ENCODE measurements at regions not wholly inside any gene's neighbourhood (a gene's known extent, or its start where the extent isn't known, plus 50 kb on each side); places are given as distances from the start of the nearest gene placed in this dataset.
"Not testable (repeated sequence)": the region's sequence is repeated elsewhere in the genome, so short reads cannot be mapped to it uniquely, and the experiment has no call there.

DNA sequence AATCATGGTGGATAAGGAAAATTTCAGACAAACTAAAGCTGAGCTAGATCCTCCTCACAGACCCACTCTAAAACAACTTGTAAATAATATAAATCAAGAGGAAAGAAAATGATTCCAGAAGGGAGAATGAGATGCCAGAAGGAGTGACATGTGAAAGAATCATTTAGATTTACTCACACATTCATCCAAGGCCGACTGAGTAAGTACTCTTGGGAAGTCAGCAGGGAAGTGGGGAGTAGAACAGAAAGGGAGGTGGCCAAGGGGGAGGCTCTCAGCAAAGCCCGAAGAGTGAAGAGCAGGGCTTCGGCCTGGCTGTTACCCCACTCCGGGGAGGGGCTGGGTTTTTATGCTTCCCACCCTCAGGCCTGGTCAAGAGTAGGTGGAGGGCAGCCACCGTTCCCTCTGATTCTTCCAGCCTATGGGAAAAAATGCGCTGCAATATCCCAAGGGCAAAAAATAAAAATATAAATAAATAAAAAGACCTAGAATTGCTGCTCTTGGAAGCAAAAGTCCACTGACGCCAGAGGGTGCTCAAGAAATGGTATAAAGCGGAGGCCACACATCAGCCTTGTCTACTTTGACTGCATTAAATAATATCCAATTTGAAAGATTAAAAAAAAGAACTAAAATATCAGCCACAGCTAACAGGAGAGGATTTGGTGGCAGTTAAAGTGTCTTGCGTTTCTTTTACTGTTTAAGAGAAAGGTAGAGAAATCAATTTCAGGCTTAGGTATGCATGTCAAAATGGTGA, 110.2 kb upstream of the COL5A1 start:
- H3K27ac ChIP-seq, result no peak overlapping the region
- DNase-seq (ENCODE audit: low spot score), result no peak
- TF ChIP-seq, protein P1, sequence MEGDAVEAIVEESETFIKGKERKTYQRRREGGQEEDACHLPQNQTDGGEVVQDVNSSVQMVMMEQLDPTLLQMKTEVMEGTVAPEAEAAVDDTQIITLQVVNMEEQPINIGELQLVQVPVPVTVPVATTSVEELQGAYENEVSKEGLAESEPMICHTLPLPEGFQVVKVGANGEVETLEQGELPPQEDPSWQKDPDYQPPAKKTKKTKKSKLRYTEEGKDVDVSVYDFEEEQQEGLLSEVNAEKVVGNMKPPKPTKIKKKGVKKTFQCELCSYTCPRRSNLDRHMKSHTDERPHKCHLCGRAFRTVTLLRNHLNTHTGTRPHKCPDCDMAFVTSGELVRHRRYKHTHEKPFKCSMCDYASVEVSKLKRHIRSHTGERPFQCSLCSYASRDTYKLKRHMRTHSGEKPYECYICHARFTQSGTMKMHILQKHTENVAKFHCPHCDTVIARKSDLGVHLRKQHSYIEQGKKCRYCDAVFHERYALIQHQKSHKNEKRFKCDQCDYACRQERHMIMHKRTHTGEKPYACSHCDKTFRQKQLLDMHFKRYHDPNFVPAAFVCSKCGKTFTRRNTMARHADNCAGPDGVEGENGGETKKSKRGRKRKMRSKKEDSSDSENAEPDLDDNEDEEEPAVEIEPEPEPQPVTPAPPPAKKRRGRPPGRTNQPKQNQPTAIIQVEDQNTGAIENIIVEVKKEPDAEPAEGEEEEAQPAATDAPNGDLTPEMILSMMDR (IDR thresholded peaks at IDR 0.05), result no peak
- no peak overlapping the region for H3K4me3 ChIP-seq

DNA sequence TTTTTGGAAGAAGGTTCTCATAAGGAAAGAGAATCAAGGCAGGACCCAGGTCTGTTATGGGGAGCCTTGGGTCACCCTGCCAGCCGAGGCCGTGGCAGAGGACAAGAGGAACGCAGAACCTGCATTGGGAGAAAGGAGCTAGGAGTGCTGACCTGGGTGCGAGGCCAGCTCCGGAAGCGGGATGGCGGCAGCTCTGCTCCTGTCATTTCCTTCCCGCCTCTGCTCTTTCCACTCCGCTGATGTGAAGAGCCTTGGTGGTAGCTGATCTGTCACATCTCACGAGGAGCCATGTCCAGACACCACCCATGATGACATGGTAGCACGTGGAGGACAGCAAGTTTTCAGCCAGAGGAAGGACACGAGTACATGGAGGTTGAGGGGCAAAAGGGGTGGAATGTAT, 109.5 kb upstream of the COL5A1 start:
- H3K4me3 ChIP-seq, result no peak overlapping the region
- DNase-seq (ENCODE audit: low spot score), result no peak
- H3K27ac ChIP-seq, result no peak overlapping the region
- TF ChIP-seq, protein P1 (IDR thresholded peaks at IDR 0.05), result no peak

DNA sequence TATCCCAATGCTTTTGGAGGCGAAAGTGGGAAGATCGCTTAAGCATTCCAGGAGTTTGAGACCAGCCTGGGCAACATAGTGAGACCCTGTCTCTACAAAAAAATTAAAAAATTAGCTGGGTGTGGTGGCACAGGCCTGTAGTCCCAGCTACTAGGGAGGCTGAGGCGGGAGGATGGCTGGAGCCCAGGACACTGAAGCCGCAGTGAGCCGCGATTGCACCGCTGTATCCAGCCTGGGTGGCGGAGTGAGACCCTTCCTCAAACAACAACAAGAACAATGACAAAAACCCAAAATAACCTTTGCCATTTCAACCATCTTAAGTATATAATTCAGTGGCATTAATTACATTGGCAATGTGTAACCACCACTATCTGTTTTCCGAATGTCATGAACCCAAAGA, 108.9 kb upstream of the COL5A1 start:
- not testable (repeated sequence) for DNase-seq (ENCODE audit: low spot score); H3K4me3 ChIP-seq; H3K27ac ChIP-seq

DNA sequence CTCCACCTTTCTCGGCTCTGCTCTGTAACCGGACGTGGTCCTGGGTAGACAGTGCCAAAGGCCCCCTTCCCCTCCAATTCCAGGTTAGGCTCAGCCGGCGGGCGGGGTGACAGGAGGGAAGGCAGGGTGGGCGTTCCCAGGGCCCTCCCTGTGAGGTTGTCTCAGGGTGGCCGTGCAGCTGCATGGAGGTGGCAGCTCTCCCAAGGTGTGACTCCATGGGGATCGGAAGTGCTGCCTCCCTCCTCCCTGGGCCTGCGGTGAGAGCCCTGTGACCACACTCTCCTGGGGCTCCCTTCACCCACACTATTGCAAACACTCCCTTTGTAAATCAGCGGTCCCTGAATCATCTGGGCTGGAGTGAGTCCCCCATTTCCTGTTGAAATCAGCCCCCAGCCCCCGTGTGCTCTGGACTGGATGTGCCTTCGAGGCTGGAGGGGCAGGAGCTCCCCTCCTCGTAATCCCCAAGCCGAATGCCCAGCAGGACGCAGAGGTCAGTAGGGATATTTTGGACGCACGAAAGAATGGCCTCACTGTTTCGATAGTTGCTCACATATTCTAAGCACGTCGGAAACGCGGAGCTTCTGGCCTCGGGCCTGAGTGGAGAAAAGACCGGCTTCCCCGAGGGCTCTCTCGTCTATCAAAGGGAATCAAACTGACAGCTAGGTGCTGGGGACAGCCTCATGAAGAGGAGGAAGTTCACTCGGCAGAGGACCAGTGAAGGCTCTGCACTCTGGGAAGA, 107.6 kb upstream of the COL5A1 start:
- TF ChIP-seq, protein P1 (IDR thresholded peaks at IDR 0.05), result no peak
- no peak for DNase-seq (ENCODE audit: low spot score)
- H3K27ac ChIP-seq, result no peak overlapping the region
- H3K4me3 ChIP-seq, result no peak overlapping the region

DNA sequence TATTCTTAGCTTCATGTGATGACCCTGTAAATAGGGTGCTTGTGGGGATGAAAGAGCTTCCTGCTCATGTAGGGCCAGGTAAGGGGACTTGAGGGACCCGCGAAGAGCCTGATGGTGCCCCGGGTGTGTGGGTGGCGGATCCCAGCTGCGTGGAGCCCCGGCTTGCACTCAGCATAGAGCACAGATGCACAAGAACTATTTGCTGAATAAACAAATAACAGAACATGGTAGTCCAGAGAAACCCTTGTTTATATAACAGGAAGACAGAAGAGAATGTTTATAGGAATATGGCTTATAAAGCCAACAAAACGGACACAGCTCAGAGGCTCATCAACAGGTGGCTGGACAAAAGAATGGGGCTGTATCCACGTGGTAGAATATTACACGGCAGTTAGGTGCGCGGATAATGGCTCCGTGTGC, 106.9 kb upstream of the COL5A1 start:
- no peak for DNase-seq (ENCODE audit: low spot score)
- no peak overlapping the region for H3K27ac ChIP-seq
- TF ChIP-seq, protein P1 (IDR thresholded peaks at IDR 0.05), result no peak
- no peak overlapping the region for H3K4me3 ChIP-seq

DNA sequence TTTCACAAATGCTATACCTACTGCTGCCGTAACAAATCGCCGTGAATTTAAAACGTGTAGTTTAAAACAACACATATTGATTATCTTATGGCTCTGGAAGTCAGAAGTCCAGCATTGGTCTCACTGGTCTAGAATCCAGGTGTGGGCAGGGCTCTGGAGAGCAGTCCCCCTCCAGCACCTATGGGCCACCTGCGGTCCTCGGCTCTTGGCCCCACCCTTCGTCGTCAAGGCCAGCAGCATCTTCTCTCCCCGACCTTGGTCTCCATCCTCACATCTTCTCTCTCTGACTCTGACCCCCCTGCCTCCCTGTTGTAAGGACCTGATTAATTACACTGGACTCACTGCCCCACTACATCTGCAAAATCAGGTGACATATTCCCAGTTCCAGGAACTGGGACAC, 106.4 kb upstream of the COL5A1 start:
- TF ChIP-seq, protein P1 (IDR thresholded peaks at IDR 0.05), result no peak
- DNase-seq (ENCODE audit: low spot score), result no peak
- H3K4me3 ChIP-seq, result no peak overlapping the region
- H3K27ac ChIP-seq, result no peak overlapping the region

DNA sequence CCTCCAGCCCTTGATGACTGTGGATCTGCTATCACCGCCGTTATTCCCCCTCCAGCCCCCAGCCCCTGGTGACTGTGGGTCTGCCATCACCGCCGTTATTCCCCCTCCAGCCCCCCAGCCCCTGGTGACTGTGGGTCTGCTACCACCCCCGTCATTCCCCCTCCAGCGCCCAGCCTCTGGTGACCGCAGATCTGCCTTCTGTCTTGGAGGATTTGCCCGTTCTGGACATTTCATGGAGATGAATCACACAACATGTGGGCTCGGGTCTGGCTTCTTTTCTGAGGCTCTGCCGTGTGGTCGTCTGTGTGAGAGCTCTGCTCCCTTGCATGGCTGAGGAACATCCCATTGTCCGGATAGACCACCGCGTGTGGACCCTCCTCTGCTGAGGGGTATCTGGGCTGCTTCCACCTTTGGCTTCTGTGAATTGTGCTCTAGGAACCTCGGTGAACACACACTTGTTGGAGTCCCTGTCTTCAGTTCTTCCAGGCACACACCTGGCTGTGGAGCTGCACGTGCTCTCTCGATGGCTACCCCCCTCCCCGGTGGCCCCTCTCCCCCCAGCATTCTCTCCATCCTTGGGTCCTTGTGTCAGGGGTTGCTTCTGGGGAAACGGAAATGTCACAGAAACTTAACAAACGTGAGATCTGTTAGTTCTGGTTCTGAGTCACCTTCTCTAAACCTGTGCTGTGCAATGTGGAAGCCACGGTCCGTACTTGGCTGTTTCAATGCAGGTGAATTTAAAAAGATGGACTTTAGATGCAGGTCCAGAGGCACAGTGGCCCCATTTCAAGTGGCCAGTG, 105.3 kb upstream of the COL5A1 start:
- DNase-seq (ENCODE audit: low spot score), result no peak
- H3K27ac ChIP-seq, result no peak overlapping the region
- no peak overlapping the region for H3K4me3 ChIP-seq
- TF ChIP-seq, protein P1 (IDR thresholded peaks at IDR 0.05), result no peak

Data from coronary artery (tissue), 2 donors.